GM23248 (cell line): ENCODE measurements at regions not wholly inside any gene's neighbourhood (a gene's known extent, or its start where the extent isn't known, plus 50 kb on each side); places are given as distances from the start of the nearest gene placed in this dataset.

Experiments used
- EZH2 ChIP-seq: fragments of 200-600 bp; sonication (generic); IDR thresholded peaks from 2 replicates; pipeline ENCODE4 v1.6.1; 2018; ENCODE audit warnings: antibody characterized with exemption, mild to moderate bottlenecking; ENCODE audit not compliant: insufficient read depth, poor library complexity, severe bottlenecking
- EZH2phosphoT487 ChIP-seq: fragments of 200-600 bp; sonication (generic); IDR thresholded peaks from 2 replicates; pipeline ENCODE4 v1.6.1; 2018; ENCODE audit warnings: antibody characterized with exemption, moderate library complexity, mild to moderate bottlenecking, low read depth; ENCODE audit not compliant: insufficient read depth

GRCh38 chr12:84218406-84218805 is 694.2 kb downstream of the SLC6A15 start:
- TF ChIP-seq EZH2phosphoT487 (no peak), EZH2 (no peak)
